H9 (cell line): ENCODE measurements at regions not wholly inside any gene's neighbourhood (a gene's known extent, or its start where the extent isn't known, plus 50 kb on each side); places are given as distances from the start of the nearest gene placed in this dataset.

Experiments
- DNase-seq: peaks from one replicate; pipeline ENCODE4 v3.0.0-alpha.2; 2017
- H2AFZ ChIP-seq: one replicate; pipeline ENCODE4 v1.6.1; 2013; ENCODE audit warnings: mild to moderate bottlenecking, low read length, control low read depth, moderate library complexity
- H2AK5ac ChIP-seq: 2 replicates; pipeline ENCODE4 v1.6.1; 2013; ENCODE audit warnings: low read length, control low read depth, mixed read lengths; ENCODE audit not compliant: insufficient read length
- H2BK120ac ChIP-seq: one replicate; pipeline ENCODE4 v1.6.1; 2013; ENCODE audit warnings: low read depth, mild to moderate bottlenecking, low read length, control low read depth, inconsistent platforms; ENCODE audit not compliant: poor library complexity, severe bottlenecking
- H2BK12ac ChIP-seq: 2 replicates; pipeline ENCODE4 v1.6.1; 2013; ENCODE audit warnings: low read length, control low read depth, mixed read lengths, low read depth; ENCODE audit not compliant: insufficient read length
- H2BK15ac ChIP-seq: 2 replicates; pipeline ENCODE4 v1.6.1; 2013; ENCODE audit warnings: low read depth, low read length, control low read depth
- H2BK20ac ChIP-seq: one replicate; pipeline ENCODE4 v1.6.1; 2013; ENCODE audit warnings: low read depth, mild to moderate bottlenecking, low read length, control low read depth, inconsistent platforms; ENCODE audit not compliant: poor library complexity, severe bottlenecking
- H2BK5ac ChIP-seq: 2 replicates; pipeline ENCODE4 v1.6.1; 2013; ENCODE audit warnings: low read length, control low read depth, mixed read lengths; ENCODE audit not compliant: insufficient read length
- H3K14ac ChIP-seq: 2 replicates; pipeline ENCODE4 v1.6.1; 2013; ENCODE audit warnings: low read length, control low read depth; ENCODE audit not compliant: insufficient read depth
- H3K18ac ChIP-seq: 2 replicates; pipeline ENCODE4 v1.6.1; 2013; ENCODE audit warnings: low read depth, mild to moderate bottlenecking, mixed read lengths, low read length, control low read depth; ENCODE audit not compliant: insufficient read length
- H3K23ac ChIP-seq: 2 replicates; pipeline ENCODE4 v1.6.1; 2013; ENCODE audit warnings: low read length, control low read depth, mixed read lengths, low read depth; ENCODE audit not compliant: insufficient read length
- H3K23me2 ChIP-seq: 2 replicates; pipeline ENCODE4 v1.6.1; 2013; ENCODE audit warnings: low read depth, mild to moderate bottlenecking, mixed read lengths, low read length, control low read depth; ENCODE audit not compliant: insufficient read length, poor library complexity, severe bottlenecking
- H3K27ac ChIP-seq: 2 replicates; pipeline ENCODE4 v1.5.1; 2013; ENCODE audit warnings: low read length, control low read depth, mixed read lengths, low read depth; ENCODE audit not compliant: insufficient read length
- H3K27me3 ChIP-seq: 2 replicates; pipeline ENCODE4 v1.6.1; 2013; ENCODE audit warnings: low read length, control low read depth, inconsistent platforms; ENCODE audit not compliant: insufficient read depth
- H3K4ac ChIP-seq: 2 replicates; pipeline ENCODE4 v1.6.1; 2013; ENCODE audit warnings: low read depth, mild to moderate bottlenecking, control low read depth, inconsistent platforms, low read length, moderate library complexity
- H3K4me1 ChIP-seq: 2 replicates; pipeline ENCODE4 v1.6.1; 2013; ENCODE audit warnings: low read length, control low read depth, inconsistent platforms; ENCODE audit not compliant: insufficient read depth
- H3K4me2 ChIP-seq: 2 replicates; pipeline ENCODE4 v1.6.1; 2013; ENCODE audit warnings: low read length, control low read depth, mixed read lengths; ENCODE audit not compliant: insufficient read length, insufficient read depth
- H3K56ac ChIP-seq: 2 replicates; pipeline ENCODE4 v1.6.1; 2013; ENCODE audit warnings: low read depth, mild to moderate bottlenecking, mixed read lengths, low read length, control low read depth; ENCODE audit not compliant: insufficient read length
- H3K79me1 ChIP-seq: 2 replicates; pipeline ENCODE4 v1.6.1; 2013; ENCODE audit warnings: low read depth, mild to moderate bottlenecking, moderate library complexity, low read length, control low read depth, inconsistent platforms; ENCODE audit not compliant: insufficient read depth, poor library complexity, severe bottlenecking
- H3K79me2 ChIP-seq: 2 replicates; pipeline ENCODE4 v1.6.1; 2013; ENCODE audit warnings: low read length, control low read depth, inconsistent platforms; ENCODE audit not compliant: insufficient read depth
- H3K9ac ChIP-seq: 2 replicates; pipeline ENCODE4 v1.6.1; 2013; ENCODE audit warnings: low read length, control low read depth, mixed read lengths; ENCODE audit not compliant: insufficient read length; ENCODE audit errors: extremely low read depth
- H3K9me3 ChIP-seq: one replicate; pipeline ENCODE4 v1.6.1; 2013; ENCODE audit warnings: low read depth, low read length, inconsistent platforms; ENCODE audit not compliant: control insufficient read depth
- H3T11ph ChIP-seq: one replicate; pipeline ENCODE4 v1.6.1; 2013; ENCODE audit warnings: mild to moderate bottlenecking, low read length, control low read depth, inconsistent platforms
- H4K20me1 ChIP-seq: one replicate; pipeline ENCODE4 v1.6.1; 2013; ENCODE audit not compliant: control insufficient read depth, insufficient read length, insufficient read depth
- H4K5ac ChIP-seq: 2 replicates; pipeline ENCODE4 v1.6.1; 2013; ENCODE audit warnings: low read depth, mild to moderate bottlenecking, mixed read lengths, low read length, control low read depth; ENCODE audit not compliant: insufficient read length
- H4K8ac ChIP-seq: replicated peaks from 2 replicates; pipeline ENCODE4 v1.6.1; 2013; ENCODE audit warnings: low read length, control low read depth, mixed read lengths, low read depth; ENCODE audit not compliant: insufficient read length
- H4K91ac ChIP-seq: 2 replicates; pipeline ENCODE4 v1.6.1; 2013; ENCODE audit warnings: low read depth, mild to moderate bottlenecking, moderate library complexity, mixed read lengths, low read length, control low read depth; ENCODE audit not compliant: insufficient read length
- H3K27ac Mint-ChIP-seq, 3 experiments: 2 replicates in 2 of 3; 3 replicates in 1 of 3; pipeline ENCODE4 v1.8.0; 2020 to 2021; ENCODE audit warnings: mixed read lengths in 3 of 3, mild to moderate bottlenecking in 1 of 3, moderate library complexity in 1 of 3
- H3K27me3 Mint-ChIP-seq: 2 replicates; pipeline ENCODE4 v1.8.0; 2021; ENCODE audit warnings: low read depth, mild to moderate bottlenecking, moderate library complexity, mixed read lengths
- H3K36me3 Mint-ChIP-seq, 3 experiments: 2 replicates in 2 of 3; 3 replicates in 1 of 3; pipeline ENCODE4 v1.8.0; 2020 to 2021; ENCODE audit warnings: low read depth in 3 of 3, mixed read lengths in 3 of 3; ENCODE audit not compliant: insufficient read depth in 1 of 3
- H3K4me1 Mint-ChIP-seq, 2 experiments: 2 replicates each; pipeline ENCODE4 v1.8.0; 2020; ENCODE audit warnings: mixed read lengths in 2 of 2
- H3K4me3 Mint-ChIP-seq, 2 experiments: 2 replicates in 1 of 2; 3 replicates in 1 of 2; pipeline ENCODE4 v1.8.0; 2020 to 2021; ENCODE audit warnings: mild to moderate bottlenecking in 2 of 2, mixed read lengths in 2 of 2, moderate library complexity in 1 of 2
- H3K9me3 Mint-ChIP-seq, 2 experiments: 2 replicates in 1 of 2; 3 replicates in 1 of 2; pipeline ENCODE4 v1.8.0; 2020; ENCODE audit warnings: mild to moderate bottlenecking in 2 of 2, mixed read lengths in 2 of 2, moderate library complexity in 1 of 2
- CTCF ChIP-seq: fragments of 200-600 bp; sonication (generic); conservative IDR thresholded peaks from 3 replicates; pipeline ENCODE4 v1.8.0; 2021; ENCODE audit warnings: antibody characterized with exemption, mild to moderate bottlenecking
- whole genome bisulfite sequencing: extraction: QIAGEN DNeasy Blood & Tissue Kit; methylation state at CpG from one replicate; pipeline ENCODE4 v1.1.7; 2013; ENCODE audit warnings: missing lambda C conversion rate, low lambda C conversion rate, mixed read lengths; ENCODE audit not compliant: insufficient read length; ENCODE audit errors: extremely low coverage; 5-methylcytosine and 5-hydroxymethylcytosine counted together

GRCh38 chr2:67802824-67803223, 260.0 kb downstream of the C1D start:
- Histone ChIP-seq H2BK12ac (no peak overlapping the region), H2AK5ac (no peak overlapping the region), H3T11ph (no peak overlapping the region), H3K4me1 (0 out of 2 replicates have a peak, but pooled peaks cover 3% of the 10 kb centered on the region), H3K23ac (no peak overlapping the region), H4K8ac (no peak overlapping the region), H3K23me2 (no peaks in the 10 kb centered on the region), H3K9me3 (no peaks in the 10 kb centered on the region), H4K5ac (no peak overlapping the region), H3K14ac (no peak overlapping the region), H2BK15ac (no peak overlapping the region), H2BK20ac (no peak overlapping the region), H3K27ac (no peak overlapping the region), H4K20me1 (no peaks in the 10 kb centered on the region), H2AFZ (no peak overlapping the region), H3K9ac (no peak overlapping the region), H3K4ac (no peak overlapping the region), H3K56ac (no peak overlapping the region), H2BK120ac (no peak overlapping the region), H3K27me3 (no peaks in the 10 kb centered on the region), H2BK5ac (no peak overlapping the region), H3K4me2 (no peak overlapping the region), H3K18ac (no peak overlapping the region), H3K79me2 (no peaks in the 10 kb centered on the region), H4K91ac (no peak overlapping the region), H3K79me1 (no peaks in the 10 kb centered on the region)
- no peaks in the 10 kb centered on the region; a peak in 2 of 5 replicates for H3K9me3 Mint-ChIP-seq
- peaks cover 0 to 6% of the 10 kb centered on the region in 2 experiments; a peak in 3 of 4 replicates for H3K4me1 Mint-ChIP-seq
- no peak for DNase-seq
- no peaks in the 10 kb centered on the region for H3K36me3 Mint-ChIP-seq
- no CpG with 5 or more reads among the region's 2 CpGs for WGBS
- H3K27me3 Mint-ChIP-seq = peaks cover 10% of the 10 kb centered on the region
- no peak overlapping the region for H3K27ac Mint-ChIP-seq
- TF ChIP-seq CTCF = no peak
- H3K4me3 Mint-ChIP-seq = no peak overlapping the region
